Activated naive CD8-positive, alpha-beta T cell (primary cell): ENCODE measurements at regions not wholly inside any gene's neighbourhood (a gene's known extent, or its start where the extent isn't known, plus 50 kb on each side); places are given as distances from the start of the nearest gene placed in this dataset.

Source experiments
- H3K27ac Mint-ChIP-seq: one replicate; pipeline ENCODE4 v1.8.0; 2021; ENCODE audit warnings: mixed read lengths
- H3K27me3 Mint-ChIP-seq: one replicate; pipeline ENCODE4 v1.8.0; 2021; ENCODE audit warnings: mixed read lengths
- H3K36me3 Mint-ChIP-seq: one replicate; pipeline ENCODE4 v1.8.0; 2021; ENCODE audit warnings: mixed read lengths
- H3K4me1 Mint-ChIP-seq: one replicate; pipeline ENCODE4 v1.8.0; 2021; ENCODE audit warnings: low read depth, mixed read lengths
- H3K4me3 Mint-ChIP-seq: one replicate; pipeline ENCODE4 v1.8.0; 2021; ENCODE audit warnings: mild to moderate bottlenecking, mixed read lengths
- H3K9me3 Mint-ChIP-seq: one replicate; pipeline ENCODE4 v1.8.0; 2021; ENCODE audit warnings: low read depth, mixed read lengths

DNA sequence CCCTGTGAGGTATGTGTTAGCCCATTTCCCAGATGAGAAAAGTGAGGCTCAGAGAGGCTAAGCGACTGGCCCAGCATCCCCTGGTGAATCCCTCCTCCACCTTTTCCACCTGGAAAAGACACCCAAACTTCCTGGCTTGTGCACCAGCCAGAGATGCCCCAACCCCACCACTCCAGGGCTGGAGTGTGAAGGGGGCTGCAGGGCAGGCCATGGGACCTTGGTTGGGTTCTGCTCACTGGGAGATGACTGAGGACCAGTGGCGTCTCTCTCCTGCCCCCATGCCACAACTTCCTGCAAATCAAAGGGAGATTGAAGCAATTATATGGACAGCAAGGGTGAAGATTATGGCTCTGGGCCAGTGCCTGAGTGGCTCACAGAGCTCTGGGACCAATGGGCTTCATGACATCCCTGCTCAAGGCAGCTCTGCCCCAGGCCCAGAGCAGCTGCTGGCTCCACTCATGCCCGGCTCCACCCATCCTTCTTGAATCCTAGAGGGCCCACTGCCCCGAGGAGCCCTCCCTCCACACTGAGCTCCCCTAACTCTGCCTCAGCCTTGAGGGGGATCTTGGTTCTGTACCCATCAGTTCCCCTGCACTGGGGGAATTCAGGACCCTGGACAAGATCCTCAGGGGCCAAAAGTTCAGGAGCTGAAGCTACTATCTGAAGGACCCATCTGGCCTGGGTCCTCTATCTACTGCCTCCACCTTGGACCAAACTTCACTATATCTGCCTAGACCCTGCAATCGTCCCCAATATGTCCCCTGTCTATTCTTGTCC lies 416.9 kb downstream of the PTPRU start:
- Mint-ChIP-seq H3K27ac (no peak overlapping the region), H3K4me1 (no peaks in the 10 kb centered on the region)

DNA sequence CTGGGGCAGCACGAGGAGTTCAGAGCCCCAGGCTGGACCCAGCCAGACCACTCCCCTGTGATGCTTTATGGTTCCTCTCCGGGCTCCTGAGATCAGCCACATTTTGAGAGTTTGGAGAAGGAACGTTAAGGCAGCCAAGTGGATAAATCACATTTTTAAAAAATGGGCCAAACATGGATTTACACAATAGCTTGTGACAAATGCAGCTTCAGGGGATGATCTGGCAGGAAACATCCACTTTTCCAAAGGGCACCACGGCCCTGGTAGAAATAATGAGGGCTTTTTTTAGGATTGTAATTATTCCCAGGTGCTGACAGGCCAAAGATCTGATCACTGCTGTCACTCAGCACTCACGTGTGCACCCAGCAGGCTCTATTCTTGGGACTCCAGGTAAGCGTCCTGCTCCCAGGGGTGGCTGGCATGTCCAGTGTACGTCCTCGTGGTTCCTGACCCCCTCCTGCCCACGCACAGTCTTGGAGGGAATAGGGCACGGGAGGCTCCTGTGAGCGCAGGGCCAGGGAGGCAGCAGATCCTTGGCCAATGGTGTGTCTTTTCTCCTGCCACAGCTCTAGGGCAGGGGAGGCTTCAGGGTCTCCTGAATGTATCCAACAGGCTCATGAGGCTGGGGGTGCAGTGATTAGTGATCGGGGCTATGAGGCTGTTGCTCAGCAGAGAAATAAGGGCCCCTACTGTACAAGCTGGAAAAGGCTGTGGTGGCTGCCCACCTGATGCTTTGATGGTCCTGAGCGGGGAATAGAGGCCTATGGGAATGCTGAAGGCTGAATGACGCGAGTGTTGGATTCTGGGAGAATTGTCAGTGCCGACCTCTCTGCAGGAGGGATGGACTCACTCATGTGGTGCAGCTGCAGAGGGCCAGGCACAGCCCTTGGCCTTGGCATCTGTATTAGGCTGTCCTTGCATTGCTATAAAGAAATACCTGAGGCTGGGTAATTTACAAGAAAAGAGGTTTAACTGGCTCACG lies 415.7 kb downstream of the PTPRU start:
- H3K27me3 Mint-ChIP-seq: peaks cover 21% of the 10 kb centered on the region
- no peaks in the 10 kb centered on the region for H3K9me3 Mint-ChIP-seq
- H3K27ac Mint-ChIP-seq: no peak overlapping the region
- H3K4me3 Mint-ChIP-seq: no peak overlapping the region
- H3K4me1 Mint-ChIP-seq: no peaks in the 10 kb centered on the region
- no peaks in the 10 kb centered on the region for H3K36me3 Mint-ChIP-seq

More for the DNA sequence above, 416.9 kb downstream of the PTPRU start:
- Mint-ChIP-seq H3K4me3 (no peak overlapping the region), H3K27me3 (peaks cover 22% of the 10 kb centered on the region), H3K9me3 (no peaks in the 10 kb centered on the region), H3K36me3 (no peaks in the 10 kb centered on the region)

DNA sequence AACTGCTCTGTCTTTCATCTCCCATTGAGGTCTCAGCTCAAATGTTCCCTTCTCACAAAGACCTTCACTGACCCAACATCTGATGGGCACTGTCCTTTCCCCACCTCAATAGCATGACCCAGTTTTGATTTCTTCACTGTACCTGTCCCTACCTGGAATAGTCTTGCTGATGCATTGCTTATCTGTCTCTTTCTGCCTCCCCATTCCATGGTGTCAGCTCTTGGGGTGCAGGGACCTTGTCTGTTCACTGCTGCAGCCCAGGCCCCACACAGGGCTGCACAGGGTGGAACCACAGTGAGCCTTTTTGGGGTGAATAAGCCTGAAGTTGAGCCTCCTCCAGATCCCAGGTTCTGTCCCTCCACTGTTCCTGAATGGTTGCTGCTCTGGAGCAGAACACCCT lies 414.9 kb downstream of the PTPRU start:
- Mint-ChIP-seq H3K4me3 (no peak overlapping the region), H3K27ac (no peak overlapping the region), H3K4me1 (no peaks in the 10 kb centered on the region), H3K9me3 (no peaks in the 10 kb centered on the region), H3K27me3 (peaks cover 17% of the 10 kb centered on the region), H3K36me3 (no peaks in the 10 kb centered on the region)

DNA sequence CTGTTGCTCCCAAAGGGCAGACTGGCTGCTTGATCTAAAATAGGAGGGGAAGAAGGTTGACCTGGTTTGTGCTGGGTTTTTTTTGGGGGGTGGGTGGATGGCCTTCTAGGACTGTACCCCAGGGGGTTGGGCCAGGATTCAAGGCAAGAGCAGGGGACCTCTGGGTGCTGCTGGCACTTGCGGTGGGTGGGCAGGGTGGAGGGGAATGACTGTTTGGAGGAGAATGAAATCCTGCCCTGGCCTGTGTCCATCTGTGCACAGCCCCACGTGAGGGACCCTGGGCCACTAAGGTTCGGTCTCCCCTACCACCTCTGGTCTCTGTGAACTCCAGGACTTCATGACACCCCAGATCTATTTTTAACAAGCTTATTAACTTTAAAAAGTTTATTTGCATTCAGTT lies 414.2 kb downstream of the PTPRU start:
- Mint-ChIP-seq H3K36me3 (no peaks in the 10 kb centered on the region), H3K27ac (no peak overlapping the region), H3K27me3 (peaks cover 12% of the 10 kb centered on the region), H3K4me3 (no peak overlapping the region), H3K9me3 (no peaks in the 10 kb centered on the region), H3K4me1 (no peaks in the 10 kb centered on the region)

DNA sequence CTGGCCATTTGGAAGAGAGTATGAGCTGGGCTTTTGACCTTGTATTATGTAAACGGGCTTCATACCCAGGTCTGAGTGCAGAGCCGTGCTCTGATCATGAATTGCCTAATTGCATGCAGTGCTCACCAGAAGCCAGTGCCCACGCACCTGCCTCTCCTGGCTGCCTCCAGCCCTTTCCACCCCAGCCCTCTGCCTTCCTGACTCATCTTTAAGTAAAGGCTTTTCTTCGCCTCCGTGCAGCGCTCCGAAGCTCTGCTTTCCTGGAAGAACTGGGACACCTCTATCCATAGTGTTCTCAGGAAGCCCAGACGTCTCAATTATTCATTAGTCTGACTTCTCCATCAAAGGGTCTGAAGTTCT lies 413.7 kb downstream of the PTPRU start:
- Mint-ChIP-seq H3K27me3 (peaks cover 10% of the 10 kb centered on the region), H3K4me1 (no peaks in the 10 kb centered on the region), H3K9me3 (no peaks in the 10 kb centered on the region), H3K36me3 (no peaks in the 10 kb centered on the region), H3K4me3 (no peak overlapping the region), H3K27ac (no peak overlapping the region)

DNA sequence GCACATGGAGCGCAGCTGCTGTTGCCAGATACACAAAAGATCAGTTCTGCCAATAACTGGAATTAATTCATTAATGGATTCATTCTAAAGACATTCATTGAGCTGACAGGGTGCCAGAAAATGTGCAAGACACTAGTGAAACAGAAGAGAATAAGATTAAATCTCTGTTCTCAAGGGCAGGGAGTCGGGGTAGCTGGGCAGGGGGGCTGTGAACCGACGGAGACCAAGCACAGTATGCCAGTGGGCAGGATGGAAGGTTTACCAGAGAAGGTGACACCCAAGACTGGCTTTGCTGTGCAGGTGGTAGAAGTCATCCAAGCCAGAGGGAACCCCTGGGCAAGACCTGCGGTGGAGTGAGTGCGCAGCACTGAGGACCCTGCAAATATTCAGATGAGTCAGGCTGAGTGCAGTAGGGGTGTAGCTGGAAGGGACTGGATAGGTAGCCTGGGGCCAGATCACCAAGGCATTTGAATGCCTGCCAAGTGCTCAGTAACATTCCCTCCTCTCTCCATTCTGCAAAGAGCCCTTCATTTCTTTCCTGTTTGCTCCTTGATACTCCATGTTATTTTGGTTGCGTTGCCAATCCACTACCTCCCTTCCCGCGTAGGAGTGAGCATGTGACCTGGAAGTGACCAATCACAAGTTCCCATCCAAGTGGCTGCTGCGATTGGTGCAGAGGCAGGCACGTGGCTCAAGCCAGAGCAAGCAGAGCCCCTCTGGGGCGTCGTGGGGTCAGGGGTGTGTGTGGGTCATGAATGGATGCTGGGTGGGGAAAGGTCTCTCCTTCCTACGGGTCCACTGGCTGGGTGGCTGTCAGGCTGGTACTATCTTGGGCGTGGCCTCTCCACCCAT lies 413.1 kb downstream of the PTPRU start:
- Mint-ChIP-seq H3K27me3 (peaks cover 8% of the 10 kb centered on the region), H3K36me3 (no peaks in the 10 kb centered on the region), H3K9me3 (no peaks in the 10 kb centered on the region), H3K27ac (no peak overlapping the region), H3K4me3 (no peak overlapping the region), H3K4me1 (no peaks in the 10 kb centered on the region)

DNA sequence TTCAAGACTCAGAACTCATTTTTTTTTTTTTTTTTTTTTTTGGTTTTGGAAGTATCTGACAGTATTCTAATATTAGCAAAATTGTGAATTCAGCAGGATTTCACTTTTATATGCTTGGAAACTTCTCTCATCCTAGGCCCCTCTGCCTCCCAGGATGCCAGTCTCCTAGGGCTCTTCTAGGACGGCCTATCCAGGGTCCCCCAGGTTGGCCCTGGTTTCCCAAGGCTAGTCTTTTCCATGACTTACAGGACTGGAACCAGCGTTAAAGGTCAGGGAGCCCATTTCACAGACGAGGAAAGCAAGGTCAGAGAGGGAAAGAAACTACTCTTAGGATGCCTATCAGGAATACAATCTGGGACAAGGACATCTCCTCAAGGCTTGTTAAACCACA lies 412.5 kb downstream of the PTPRU start:
- Mint-ChIP-seq H3K36me3 (no peaks in the 10 kb centered on the region), H3K27me3 (peaks cover 7% of the 10 kb centered on the region), H3K4me1 (no peaks in the 10 kb centered on the region), H3K27ac (no peak overlapping the region), H3K4me3 (no peak overlapping the region), H3K9me3 (no peaks in the 10 kb centered on the region)

DNA sequence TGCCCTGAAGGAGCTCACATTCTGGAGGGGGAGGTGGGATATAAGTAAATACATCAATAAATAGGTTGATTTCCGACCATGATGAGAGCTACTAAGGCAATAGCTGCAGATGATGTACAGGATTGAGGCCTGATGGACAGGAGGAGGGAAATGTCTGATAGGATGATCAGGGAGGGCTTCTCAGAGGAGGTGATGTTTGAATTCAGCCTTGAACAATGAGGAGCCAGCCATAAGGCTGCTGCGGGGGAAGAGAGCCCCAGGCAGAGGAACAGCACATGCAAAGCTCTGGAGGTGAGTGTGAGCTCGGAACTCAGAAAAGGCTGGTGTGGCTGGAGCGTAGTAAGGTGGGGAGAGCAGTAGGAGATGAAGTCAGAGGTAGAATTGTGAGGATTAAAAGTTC lies 411.7 kb downstream of the PTPRU start:
- Mint-ChIP-seq H3K4me3 (no peak overlapping the region), H3K27ac (no peak overlapping the region), H3K36me3 (no peaks in the 10 kb centered on the region), H3K27me3 (peaks cover 7% of the 10 kb centered on the region), H3K4me1 (no peaks in the 10 kb centered on the region), H3K9me3 (no peaks in the 10 kb centered on the region)

DNA sequence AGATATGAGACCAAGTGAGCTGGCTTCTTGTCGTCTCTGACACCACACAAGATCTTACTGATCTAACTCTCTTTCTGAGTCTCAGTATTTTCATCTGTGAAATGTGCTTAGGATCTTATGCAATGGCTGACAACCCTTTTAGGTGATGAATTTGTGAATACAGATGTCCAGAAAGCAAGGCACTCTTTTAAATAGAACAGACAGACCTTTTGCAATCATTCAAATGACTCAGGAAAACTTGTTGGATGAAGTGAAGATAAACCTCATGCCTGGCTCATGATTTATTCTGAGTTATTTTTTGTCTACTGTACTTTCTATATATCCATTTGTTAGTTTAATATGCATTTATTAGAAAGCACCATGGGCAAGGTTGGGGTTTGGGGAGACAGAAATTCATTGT lies 411.3 kb downstream of the PTPRU start:
- Mint-ChIP-seq H3K4me1 (no peaks in the 10 kb centered on the region), H3K27me3 (peaks cover 7% of the 10 kb centered on the region), H3K4me3 (no peak overlapping the region), H3K9me3 (no peaks in the 10 kb centered on the region), H3K27ac (no peak overlapping the region), H3K36me3 (no peaks in the 10 kb centered on the region)

DNA sequence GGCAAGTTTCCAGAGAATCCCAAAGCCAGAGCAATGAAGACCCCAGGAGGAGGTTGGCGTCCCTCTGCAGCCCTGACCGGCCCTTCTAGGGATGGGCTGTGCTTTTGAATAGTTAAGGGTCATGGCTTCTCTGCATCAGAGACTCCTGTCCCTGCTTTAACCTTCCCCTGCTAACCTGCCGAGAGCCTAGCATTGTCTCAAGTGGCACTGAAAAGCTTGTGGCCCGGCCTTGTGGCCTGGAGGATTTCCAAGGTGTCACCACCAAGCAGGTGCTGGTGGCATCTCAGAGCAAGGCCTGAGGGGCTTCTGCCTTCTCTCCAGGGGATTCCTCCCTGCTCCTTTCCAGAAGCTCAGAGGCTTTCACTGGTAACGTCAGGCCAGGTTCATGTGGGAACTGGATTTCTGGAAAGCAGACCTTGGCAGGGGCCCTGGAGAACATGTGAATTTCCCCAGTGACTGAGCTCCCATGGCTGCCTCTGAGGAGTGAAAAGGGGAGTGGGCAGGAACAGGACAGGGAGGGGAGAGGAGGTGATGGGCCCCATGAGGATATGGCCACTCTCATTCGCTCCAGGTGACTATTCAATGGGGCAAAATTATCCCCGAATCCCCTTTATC lies 409.9 kb downstream of the PTPRU start:
- Mint-ChIP-seq H3K27me3 (peaks cover 6% of the 10 kb centered on the region), H3K27ac (no peak overlapping the region), H3K9me3 (no peaks in the 10 kb centered on the region), H3K36me3 (no peaks in the 10 kb centered on the region), H3K4me3 (no peak overlapping the region), H3K4me1 (no peaks in the 10 kb centered on the region)

DNA sequence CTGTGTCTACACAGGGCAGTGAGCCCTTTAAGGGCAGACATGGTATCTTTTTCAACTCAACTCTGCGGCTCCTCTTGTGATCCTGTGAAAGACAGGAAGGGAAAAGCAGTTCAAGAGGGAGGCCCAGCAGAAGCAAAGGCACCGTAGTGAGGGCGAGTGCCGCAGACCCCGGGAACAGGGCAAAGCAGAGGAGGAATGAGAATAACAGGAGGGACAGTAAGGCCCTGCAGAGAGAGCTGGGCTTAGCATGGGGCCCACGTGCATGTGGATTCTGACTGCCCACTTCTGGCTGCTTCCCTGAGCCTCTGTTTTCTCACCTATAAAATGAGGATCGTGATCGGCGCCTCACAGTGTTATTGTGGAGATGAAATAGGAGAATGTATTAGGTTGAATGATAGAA lies 409.3 kb downstream of the PTPRU start:
- H3K36me3 Mint-ChIP-seq: no peaks in the 10 kb centered on the region
- peaks cover 1% of the 10 kb centered on the region for H3K27me3 Mint-ChIP-seq
- no peaks in the 10 kb centered on the region for H3K4me1 Mint-ChIP-seq
- H3K9me3 Mint-ChIP-seq: no peaks in the 10 kb centered on the region
- H3K27ac Mint-ChIP-seq: no peak overlapping the region
- no peak overlapping the region for H3K4me3 Mint-ChIP-seq

DNA sequence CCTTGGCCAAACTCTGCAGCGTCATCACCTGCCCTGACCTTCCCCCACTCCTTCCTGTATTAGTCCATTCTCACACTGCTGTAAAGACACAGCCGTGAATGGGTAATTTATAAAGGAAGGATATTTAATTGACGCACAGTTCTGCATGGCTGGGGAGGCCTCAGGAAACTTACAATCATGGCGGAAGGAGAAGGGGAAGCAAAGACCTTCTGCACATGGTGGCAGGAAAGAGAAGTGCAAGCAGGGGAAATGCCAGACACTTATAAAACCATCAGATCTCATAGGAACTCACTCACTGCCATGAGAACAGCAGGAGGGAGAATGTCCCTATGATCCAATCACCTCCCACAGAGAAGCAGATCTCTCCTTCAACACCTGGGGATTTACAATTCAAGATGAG lies 408.5 kb downstream of the PTPRU start:
- no peaks in the 10 kb centered on the region for H3K36me3 Mint-ChIP-seq
- H3K27ac Mint-ChIP-seq: no peak overlapping the region
- H3K4me3 Mint-ChIP-seq: no peak overlapping the region
- H3K4me1 Mint-ChIP-seq: no peaks in the 10 kb centered on the region
- H3K9me3 Mint-ChIP-seq: no peaks in the 10 kb centered on the region
- H3K27me3 Mint-ChIP-seq: peaks cover 1% of the 10 kb centered on the region

DNA sequence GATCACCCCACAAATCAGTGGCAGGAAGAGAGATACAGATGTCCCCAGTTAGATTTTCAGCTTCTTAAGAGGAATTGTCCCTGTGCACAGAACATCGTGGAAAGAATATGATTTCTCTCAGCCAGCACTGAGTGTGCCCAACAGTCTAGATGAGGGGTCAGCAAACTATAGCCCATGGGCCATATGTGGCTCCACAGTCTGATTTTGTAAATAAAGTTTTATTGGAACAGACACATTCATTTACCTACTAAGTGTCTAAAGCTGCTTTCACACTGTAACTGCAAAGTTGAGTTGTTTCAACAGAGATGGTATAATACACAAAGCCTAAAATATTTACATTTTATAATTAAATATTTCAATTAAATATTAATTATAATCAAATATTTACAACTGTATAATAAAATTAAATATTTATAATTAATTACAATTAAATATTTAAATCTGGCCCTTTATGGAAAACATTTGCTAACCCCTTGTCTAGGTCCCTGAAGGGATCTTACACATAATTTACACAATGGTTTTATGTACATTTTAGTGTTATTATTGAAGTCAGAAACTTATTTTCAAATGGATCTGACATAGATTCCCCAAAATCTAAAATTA lies 407.6 kb downstream of the PTPRU start:
- H3K27me3 Mint-ChIP-seq: no peaks in the 10 kb centered on the region
- no peaks in the 10 kb centered on the region for H3K9me3 Mint-ChIP-seq

DNA sequence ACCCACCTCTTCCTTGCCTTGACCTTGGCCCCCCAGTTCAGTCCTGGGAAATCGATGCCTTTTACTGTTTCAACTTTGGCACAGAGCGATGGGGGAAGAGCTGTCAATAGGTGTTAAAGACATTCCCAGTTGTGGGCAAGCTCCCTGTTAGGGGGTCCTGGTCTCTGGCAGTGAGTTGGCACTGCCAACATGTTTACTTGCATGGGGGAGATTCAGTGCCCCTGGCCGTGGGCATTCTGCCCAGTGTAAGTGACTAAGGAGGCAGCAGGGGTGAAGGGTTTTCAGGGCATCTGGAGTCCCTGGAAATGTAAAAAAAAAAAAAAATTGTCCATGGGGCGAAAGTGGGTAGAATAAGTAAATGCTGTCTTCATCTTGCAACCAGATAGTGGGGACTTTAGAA lies 407.0 kb downstream of the PTPRU start:
- Mint-ChIP-seq H3K4me1 (no peaks in the 10 kb centered on the region), H3K27ac (no peak overlapping the region), H3K4me3 (no peak overlapping the region), H3K27me3 (no peaks in the 10 kb centered on the region), H3K9me3 (no peaks in the 10 kb centered on the region), H3K36me3 (no peaks in the 10 kb centered on the region)

More for the DNA sequence above, 407.6 kb downstream of the PTPRU start:
- Mint-ChIP-seq H3K27ac (no peak overlapping the region), H3K4me3 (no peak overlapping the region), H3K36me3 (no peaks in the 10 kb centered on the region), H3K4me1 (no peaks in the 10 kb centered on the region)
